DND-41 (cell line): ENCODE measurements at regions not wholly inside any gene's neighbourhood (a gene's known extent, or its start where the extent isn't known, plus 50 kb on each side); places are given as distances from the start of the nearest gene placed in this dataset.
"Not testable (repeated sequence)": the region's sequence is repeated elsewhere in the genome, so short reads cannot be mapped to it uniquely, and the experiment has no call there.

ENCODE experiments used
- CTCF ChIP-seq: IDR thresholded peaks from 2 replicates; pipeline ENCODE4 v1.5.1; 2012; ENCODE audit warnings: borderline replicate concordance, low read length, moderate library complexity, mild to moderate bottlenecking; ENCODE audit not compliant: poor library complexity, severe bottlenecking; ENCODE audit errors: extremely low read depth
- EZH2 ChIP-seq: IDR thresholded peaks from 3 replicates; pipeline ENCODE4 v1.6.1; 2012; ENCODE audit warnings: borderline replicate concordance, low read depth, mild to moderate bottlenecking, moderate library complexity, low read length, inconsistent platforms; ENCODE audit not compliant: severe bottlenecking

GRCh38 chr17:62242076-62242475 lies 138.3 kb upstream of the EFCAB3 start:
- TF ChIP-seq CTCF, EZH2: not testable (repeated sequence)
